GM12875 (cell line): ENCODE measurements at regions not wholly inside any gene's neighbourhood (a gene's known extent, or its start where the extent isn't known, plus 50 kb on each side); places are given as distances from the start of the nearest gene placed in this dataset.
"Not testable (repeated sequence)": the region's sequence is repeated elsewhere in the genome, so short reads cannot be mapped to it uniquely, and the experiment has no call there.

ENCODE experiments used
- H3K4me3 ChIP-seq: one replicate; pipeline ENCODE4 v1.5.1; 2011; ENCODE audit warnings: low read depth, low read length, control low read depth
- TF ChIP-seq, protein P1 (sequence below): IDR thresholded peaks from 2 replicates; pipeline ENCODE4 v1.5.1; 2011; ENCODE audit warnings: low read depth, mild to moderate bottlenecking, control low read depth, inconsistent platforms, low read length, moderate library complexity, borderline replicate concordance; ENCODE audit not compliant: insufficient read depth

DNA sequence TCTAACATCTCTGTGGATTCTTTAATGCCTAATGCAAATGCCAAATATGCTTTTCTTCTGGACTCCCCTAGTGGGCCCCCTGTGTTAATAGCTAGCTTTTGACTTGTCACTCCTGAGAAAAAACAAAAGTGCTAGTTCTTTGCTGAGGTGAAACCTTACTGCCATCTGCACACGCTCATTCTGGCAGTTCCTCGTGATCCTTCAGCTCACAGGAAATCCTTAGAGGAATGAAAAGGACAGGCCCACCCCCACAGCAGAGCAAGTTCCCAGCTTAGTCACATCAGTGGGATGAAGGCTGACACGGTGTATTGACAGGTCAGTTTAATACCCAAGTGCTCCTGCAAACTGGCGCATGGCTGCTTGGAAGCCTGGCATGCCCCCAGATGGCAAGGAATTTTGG is 165.1 kb upstream of the ATP2B1 start:
- TF ChIP-seq, protein P1, sequence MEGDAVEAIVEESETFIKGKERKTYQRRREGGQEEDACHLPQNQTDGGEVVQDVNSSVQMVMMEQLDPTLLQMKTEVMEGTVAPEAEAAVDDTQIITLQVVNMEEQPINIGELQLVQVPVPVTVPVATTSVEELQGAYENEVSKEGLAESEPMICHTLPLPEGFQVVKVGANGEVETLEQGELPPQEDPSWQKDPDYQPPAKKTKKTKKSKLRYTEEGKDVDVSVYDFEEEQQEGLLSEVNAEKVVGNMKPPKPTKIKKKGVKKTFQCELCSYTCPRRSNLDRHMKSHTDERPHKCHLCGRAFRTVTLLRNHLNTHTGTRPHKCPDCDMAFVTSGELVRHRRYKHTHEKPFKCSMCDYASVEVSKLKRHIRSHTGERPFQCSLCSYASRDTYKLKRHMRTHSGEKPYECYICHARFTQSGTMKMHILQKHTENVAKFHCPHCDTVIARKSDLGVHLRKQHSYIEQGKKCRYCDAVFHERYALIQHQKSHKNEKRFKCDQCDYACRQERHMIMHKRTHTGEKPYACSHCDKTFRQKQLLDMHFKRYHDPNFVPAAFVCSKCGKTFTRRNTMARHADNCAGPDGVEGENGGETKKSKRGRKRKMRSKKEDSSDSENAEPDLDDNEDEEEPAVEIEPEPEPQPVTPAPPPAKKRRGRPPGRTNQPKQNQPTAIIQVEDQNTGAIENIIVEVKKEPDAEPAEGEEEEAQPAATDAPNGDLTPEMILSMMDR: 0 out of 2 replicates have a peak, but pooled peaks have one; percentile 7

DNA sequence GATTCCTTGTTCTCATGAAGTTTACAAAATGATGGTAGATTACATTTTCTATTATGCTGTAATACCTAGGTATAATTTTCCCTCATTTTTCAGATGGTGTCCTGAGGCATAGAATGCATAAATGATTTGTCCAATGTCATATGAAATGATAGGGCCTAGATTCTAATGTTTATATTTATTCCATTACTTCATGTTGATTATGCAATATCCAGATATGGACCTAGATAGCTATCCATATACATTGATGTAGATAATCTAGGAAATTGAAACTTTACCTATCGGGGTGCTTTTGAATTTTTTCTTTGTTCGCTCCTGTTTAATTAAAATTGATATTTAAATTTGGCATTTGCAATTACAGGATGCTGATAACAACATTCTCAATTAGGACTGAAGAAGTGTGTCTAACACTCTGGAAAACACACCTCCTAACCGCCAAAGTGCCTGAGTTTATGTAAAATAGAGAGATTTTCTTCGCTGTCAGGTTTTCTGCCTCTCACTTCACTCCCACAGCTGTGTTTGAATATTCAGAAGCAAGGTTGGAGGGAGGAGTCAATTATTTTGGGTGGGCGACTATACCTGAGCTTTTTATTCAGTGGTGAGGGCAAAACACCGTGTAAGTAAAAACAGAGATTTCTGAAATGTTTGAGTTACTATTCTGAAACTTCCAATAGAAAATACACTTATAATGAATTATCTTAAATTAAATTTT is 164.4 kb upstream of the ATP2B1 start:
- no peak overlapping the region for H3K4me3 ChIP-seq
- TF ChIP-seq, protein P1: no peak

More for the DNA sequence above, 165.1 kb upstream of the ATP2B1 start:
- H3K4me3 ChIP-seq: no peak overlapping the region

DNA sequence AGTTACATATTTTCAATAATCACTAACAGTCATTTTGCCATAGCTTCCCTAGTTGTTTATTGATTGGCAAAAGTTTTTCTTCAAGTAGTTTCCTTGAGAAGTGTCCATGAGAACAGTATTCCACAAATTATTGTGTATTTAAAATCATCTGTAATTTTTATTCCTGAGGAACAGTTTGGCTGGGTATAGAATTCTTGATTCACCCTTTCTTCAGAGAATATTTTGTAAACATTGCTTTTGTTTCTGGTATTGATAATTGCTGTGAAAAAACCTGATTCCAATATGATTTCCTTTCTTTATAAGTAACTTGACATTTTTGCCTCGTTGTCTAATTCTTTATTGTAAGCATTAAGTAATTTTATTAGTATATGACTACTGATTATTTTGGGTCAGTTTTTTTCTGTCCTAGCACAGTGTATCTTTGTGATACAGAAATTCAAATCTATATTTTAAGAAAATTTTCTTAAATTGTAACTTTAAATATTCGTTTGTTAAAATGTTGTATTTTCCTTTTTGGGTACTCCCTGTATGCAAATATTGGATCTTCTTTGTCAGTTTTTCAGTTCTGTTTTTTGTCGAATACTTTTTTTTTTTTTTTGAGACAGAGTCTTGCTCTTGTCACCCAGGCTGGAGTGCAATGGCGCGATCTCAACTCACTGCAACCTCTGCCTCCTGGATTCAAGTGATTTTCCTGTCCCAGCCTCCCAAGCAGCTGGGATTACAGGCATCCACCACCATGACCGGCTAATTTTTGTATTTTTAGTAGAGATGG is 162.0 kb upstream of the ATP2B1 start:
- TF ChIP-seq, protein P1: no peak
- H3K4me3 ChIP-seq: no peak overlapping the region

DNA sequence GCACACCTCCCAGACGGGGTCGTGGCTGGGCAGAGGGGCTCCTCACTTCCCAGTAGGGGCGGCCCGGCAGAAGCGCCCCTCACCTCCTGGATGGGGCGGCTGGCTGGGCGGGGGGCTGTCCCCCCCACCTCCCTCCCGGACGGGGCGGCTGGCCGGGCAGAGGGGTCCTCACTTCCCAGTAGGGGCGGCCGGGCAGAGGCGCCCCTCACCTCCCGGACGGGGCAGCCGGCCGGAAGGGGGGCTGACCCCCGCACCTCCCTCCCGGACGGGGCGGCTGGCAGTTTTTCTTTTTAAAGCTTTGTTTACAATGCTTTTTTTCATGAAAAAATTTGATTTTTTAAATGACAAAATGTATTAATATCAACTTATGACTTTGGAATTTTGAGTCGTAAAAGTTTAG is 159.0 kb upstream of the ATP2B1 start:
- H3K4me3 ChIP-seq: not testable (repeated sequence)

DNA sequence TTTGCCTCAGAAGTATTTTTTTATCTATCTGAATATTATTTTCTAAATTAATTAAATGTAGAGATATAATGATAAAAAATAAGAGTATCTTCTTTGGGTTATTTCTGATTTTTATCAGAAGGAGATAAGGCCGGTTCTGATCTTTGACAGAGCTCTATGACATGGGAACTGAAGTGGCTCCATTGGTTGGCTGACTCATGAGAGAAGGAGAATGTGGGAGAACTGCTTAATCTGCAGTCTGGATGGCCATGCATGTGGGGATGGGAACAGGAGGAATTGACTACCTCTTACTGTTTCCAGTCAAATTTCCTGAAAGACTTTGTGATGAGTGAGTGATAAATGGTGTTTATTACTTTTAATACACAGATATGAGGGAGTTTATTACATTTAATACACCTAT is 155.8 kb upstream of the ATP2B1 start:
- H3K4me3 ChIP-seq: no peak overlapping the region
- TF ChIP-seq, protein P1: no peak

DNA sequence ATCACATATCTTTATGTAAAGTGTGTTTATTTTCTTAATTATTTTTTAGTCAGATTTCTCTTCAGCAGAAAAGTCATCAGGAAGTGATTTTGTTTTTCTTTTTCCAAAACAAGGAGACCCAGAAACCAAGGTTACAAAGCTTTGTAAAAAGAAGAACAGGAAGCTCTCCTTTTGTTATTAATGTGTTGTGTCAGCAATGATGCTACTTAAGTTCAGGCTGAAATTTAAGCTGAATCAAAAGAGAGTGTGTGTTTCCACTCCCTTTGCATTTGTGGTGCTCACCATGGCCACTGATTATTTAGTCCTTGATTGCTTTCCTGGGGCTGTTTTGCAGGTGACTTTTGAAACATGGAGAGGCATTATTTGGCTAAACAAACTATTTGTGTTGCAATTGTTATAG is 155.3 kb upstream of the ATP2B1 start:
- H3K4me3 ChIP-seq: no peak overlapping the region
- TF ChIP-seq, protein P1: no peak

DNA sequence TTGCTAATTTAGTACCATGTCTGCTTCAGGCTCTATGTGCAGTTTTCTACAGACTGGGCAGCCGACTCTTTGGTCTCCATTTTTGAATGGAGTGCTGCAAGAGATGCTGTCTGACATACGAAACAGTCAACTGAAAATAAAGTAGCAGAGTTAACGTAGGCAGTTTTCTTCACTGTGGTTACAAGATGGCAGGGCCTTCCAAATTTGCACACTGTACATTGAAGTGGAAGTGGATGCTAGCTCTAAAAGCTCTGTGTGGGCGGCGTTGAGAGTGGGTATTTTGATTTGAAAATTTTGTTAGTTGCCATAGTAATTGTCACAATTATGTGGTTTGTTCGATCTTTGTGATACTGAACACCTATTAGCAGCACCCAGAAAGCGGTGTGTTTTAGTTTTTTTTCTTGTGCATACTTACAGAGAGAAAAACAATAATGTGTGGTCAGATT is 154.9 kb upstream of the ATP2B1 start:
- no peak overlapping the region for H3K4me3 ChIP-seq
- TF ChIP-seq, protein P1: no peak
